IMR-90 (cell line): ENCODE measurements at regions not wholly inside any gene's neighbourhood (a gene's known extent, or its start where the extent isn't known, plus 50 kb on each side); places are given as distances from the start of the nearest gene placed in this dataset.

Experiments
- MAZ ChIP-seq: IDR thresholded peaks from 2 replicates; pipeline ENCODE4 v1.6.1; 2012; ENCODE audit warnings: low read depth, mild to moderate bottlenecking, low read length, improper control_type of control experiment, moderate library complexity, borderline replicate concordance
- MXI1 ChIP-seq: IDR thresholded peaks from 2 replicates; pipeline ENCODE4 v1.6.1; 2012; ENCODE audit warnings: low read depth, mild to moderate bottlenecking, low read length, moderate library complexity, borderline replicate concordance
- POLR2A ChIP-seq: IDR thresholded peaks from 2 replicates; pipeline ENCODE4 v1.6.1; 2012; ENCODE audit warnings: mild to moderate bottlenecking, low read depth, low read length
- RCOR1 ChIP-seq: IDR thresholded peaks from 2 replicates; pipeline ENCODE4 v1.6.1; 2012; ENCODE audit warnings: mild to moderate bottlenecking, low read length, improper control_type of control experiment; ENCODE audit not compliant: insufficient replicate concordance
- TF ChIP-seq, protein P1 (sequence below): conservative IDR thresholded peaks from 2 replicates; pipeline ENCODE4 v1.5.1; 2012; ENCODE audit warnings: mild to moderate bottlenecking, low read depth, low read length, improper control_type of control experiment
- TF ChIP-seq, protein P2 (sequence below): fragments of 150-350 bp; IDR thresholded peaks from 2 replicates; pipeline ENCODE4 v1.6.1; 2016; ENCODE audit warnings: low read depth, mild to moderate bottlenecking, low read length, moderate library complexity, borderline replicate concordance
- TF ChIP-seq, protein P3 (sequence below): fragments of 150-350 bp; IDR thresholded peaks from 2 replicates; pipeline ENCODE4 v1.6.1; 2017; ENCODE audit warnings: mild to moderate bottlenecking, antibody characterized with exemption, low read length, low read depth

DNA sequence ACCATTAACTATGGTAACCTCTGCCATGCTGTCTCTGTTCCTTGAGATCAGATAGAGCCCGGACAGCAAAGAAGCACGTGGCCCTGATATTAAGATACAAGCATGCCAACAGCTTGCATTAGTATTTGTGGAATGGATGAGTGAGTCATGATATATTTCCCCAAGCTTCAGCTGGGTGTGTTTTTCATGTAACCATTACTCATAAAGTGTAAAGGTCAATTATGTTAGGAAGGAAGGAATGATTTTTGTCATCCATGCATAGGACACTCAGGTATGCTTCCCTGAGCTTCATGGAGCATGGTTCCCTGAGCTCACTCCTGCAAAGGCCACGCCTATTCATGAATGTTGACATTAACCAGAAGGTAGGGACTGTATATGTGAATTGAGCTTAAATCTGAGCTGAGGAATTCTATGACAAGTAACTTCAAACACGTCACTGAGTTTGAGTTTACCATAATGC lies 74.6 kb downstream of the ARL4C start:
- TF ChIP-seq MXI1 (peak; percentile 93), POLR2A (no peak), MAZ (no peak), RCOR1 (peak; percentile 78)
- TF ChIP-seq, protein P1, sequence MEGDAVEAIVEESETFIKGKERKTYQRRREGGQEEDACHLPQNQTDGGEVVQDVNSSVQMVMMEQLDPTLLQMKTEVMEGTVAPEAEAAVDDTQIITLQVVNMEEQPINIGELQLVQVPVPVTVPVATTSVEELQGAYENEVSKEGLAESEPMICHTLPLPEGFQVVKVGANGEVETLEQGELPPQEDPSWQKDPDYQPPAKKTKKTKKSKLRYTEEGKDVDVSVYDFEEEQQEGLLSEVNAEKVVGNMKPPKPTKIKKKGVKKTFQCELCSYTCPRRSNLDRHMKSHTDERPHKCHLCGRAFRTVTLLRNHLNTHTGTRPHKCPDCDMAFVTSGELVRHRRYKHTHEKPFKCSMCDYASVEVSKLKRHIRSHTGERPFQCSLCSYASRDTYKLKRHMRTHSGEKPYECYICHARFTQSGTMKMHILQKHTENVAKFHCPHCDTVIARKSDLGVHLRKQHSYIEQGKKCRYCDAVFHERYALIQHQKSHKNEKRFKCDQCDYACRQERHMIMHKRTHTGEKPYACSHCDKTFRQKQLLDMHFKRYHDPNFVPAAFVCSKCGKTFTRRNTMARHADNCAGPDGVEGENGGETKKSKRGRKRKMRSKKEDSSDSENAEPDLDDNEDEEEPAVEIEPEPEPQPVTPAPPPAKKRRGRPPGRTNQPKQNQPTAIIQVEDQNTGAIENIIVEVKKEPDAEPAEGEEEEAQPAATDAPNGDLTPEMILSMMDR, result no peak
- TF ChIP-seq, protein P2, sequence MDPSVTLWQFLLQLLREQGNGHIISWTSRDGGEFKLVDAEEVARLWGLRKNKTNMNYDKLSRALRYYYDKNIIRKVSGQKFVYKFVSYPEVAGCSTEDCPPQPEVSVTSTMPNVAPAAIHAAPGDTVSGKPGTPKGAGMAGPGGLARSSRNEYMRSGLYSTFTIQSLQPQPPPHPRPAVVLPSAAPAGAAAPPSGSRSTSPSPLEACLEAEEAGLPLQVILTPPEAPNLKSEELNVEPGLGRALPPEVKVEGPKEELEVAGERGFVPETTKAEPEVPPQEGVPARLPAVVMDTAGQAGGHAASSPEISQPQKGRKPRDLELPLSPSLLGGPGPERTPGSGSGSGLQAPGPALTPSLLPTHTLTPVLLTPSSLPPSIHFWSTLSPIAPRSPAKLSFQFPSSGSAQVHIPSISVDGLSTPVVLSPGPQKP, result no peak
- TF ChIP-seq, protein P3, sequence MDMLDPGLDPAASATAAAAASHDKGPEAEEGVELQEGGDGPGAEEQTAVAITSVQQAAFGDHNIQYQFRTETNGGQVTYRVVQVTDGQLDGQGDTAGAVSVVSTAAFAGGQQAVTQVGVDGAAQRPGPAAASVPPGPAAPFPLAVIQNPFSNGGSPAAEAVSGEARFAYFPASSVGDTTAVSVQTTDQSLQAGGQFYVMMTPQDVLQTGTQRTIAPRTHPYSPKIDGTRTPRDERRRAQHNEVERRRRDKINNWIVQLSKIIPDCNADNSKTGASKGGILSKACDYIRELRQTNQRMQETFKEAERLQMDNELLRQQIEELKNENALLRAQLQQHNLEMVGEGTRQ, result peak; percentile 84
